Hepatocyte (in vitro differentiated cells): ENCODE measurements at regions not wholly inside any gene's neighbourhood (a gene's known extent, or its start where the extent isn't known, plus 50 kb on each side); places are given as distances from the start of the nearest gene placed in this dataset.

Source experiments
- DNase-seq: peaks from one replicate; pipeline ENCODE4 v3.0.0-alpha.2; 2016; ENCODE audit warnings: low spot score
- H2AFZ ChIP-seq: fragments of 200-600 bp; sonication (generic); 2 replicates; pipeline ENCODE4 v1.6.0; 2016; ENCODE audit warnings: antibody characterized with exemption, mild to moderate bottlenecking
- H3K27ac ChIP-seq: fragments of 200-600 bp; sonication (generic); 2 replicates; pipeline ENCODE4 v1.5.1; 2016; ENCODE audit warnings: mild to moderate bottlenecking
- H3K27me3 ChIP-seq: fragments of 200-600 bp; sonication (generic); 2 replicates; pipeline ENCODE4 v1.6.1; 2016
- H3K36me3 ChIP-seq: fragments of 200-600 bp; sonication (generic); replicated peaks from 2 replicates; pipeline ENCODE4 v1.5.1; 2016; ENCODE audit warnings: low read depth; ENCODE audit not compliant: insufficient read depth
- H3K4me1 ChIP-seq: fragments of 200-600 bp; sonication (generic); 2 replicates; pipeline ENCODE4 v1.5.1; 2016; ENCODE audit warnings: mild to moderate bottlenecking, moderate library complexity; ENCODE audit not compliant: insufficient read depth
- H3K4me2 ChIP-seq: fragments of 200-600 bp; sonication (generic); 2 replicates; pipeline ENCODE4 v1.6.0; 2016
- H3K4me3 ChIP-seq: fragments of 200-600 bp; sonication (generic); 2 replicates; pipeline ENCODE4 v1.5.1; 2016; ENCODE audit warnings: mild to moderate bottlenecking
- H3K79me2 ChIP-seq: fragments of 200-600 bp; sonication (generic); 2 replicates; pipeline ENCODE4 v1.6.0; 2017; ENCODE audit warnings: mild to moderate bottlenecking
- H3K9me2 ChIP-seq: fragments of 200-600 bp; sonication (generic); replicated peaks from 2 replicates; pipeline ENCODE4 v1.6.0; 2017; ENCODE audit warnings: mild to moderate bottlenecking; ENCODE audit not compliant: insufficient read depth
- H3K9me3 ChIP-seq: fragments of 200-600 bp; sonication (generic); 2 replicates; pipeline ENCODE4 v1.5.1; 2016; ENCODE audit warnings: low read depth, mild to moderate bottlenecking
- H4K20me1 ChIP-seq: fragments of 200-600 bp; sonication (generic); 2 replicates; pipeline ENCODE4 v1.6.0; 2016; ENCODE audit warnings: mild to moderate bottlenecking; ENCODE audit not compliant: insufficient read depth, poor library complexity, severe bottlenecking
- CTCF ChIP-seq: fragments of 200-600 bp; sonication (generic); IDR thresholded peaks from 2 replicates; pipeline ENCODE4 v1.5.1; 2016; ENCODE audit warnings: antibody characterized with exemption, mild to moderate bottlenecking; ENCODE audit not compliant: poor library complexity
- EZH2 ChIP-seq: fragments of 200-600 bp; sonication (generic); IDR thresholded peaks from 2 replicates; pipeline ENCODE4 v1.6.1; 2016; ENCODE audit warnings: antibody characterized with exemption, mild to moderate bottlenecking, borderline replicate concordance
- EZH2phosphoT487 ChIP-seq: fragments of 200-600 bp; sonication (generic); IDR thresholded peaks from one replicate; pipeline ENCODE4 v1.6.1; 2018; ENCODE audit warnings: antibody characterized with exemption, mild to moderate bottlenecking, low read depth, moderate library complexity; ENCODE audit not compliant: unreplicated experiment, severe bottlenecking
- WGBS: methylation state at CpG from one replicate; pipeline ENCODE4 v1.1.6; 2016; ENCODE audit warnings: low lambda C conversion rate; ENCODE audit errors: missing lambda C conversion rate; 5-methylcytosine and 5-hydroxymethylcytosine counted together

DNA sequence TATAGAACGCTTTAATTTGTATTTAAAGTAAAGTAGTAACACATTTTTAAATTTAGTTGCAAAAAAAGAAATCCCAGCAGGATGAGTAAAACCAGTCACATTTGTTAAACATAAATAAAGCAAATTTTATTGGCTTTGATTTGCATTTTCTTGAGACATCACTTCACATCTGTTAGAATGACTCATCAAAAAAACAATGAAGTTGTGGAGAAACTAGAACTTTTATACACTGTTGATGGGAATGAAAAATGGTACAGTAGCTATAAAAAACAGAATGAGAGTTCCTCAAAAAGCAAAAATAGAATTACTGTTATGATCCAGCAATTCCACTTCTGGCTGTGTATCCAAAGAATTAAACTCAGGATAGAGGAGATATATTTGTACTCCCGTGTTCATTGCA lies 454.0 kb upstream of the KLHL4 start:
- Histone ChIP-seq H4K20me1 (no peaks in the 10 kb centered on the region), H3K4me1 (no peaks in the 10 kb centered on the region), H2AFZ (no peak overlapping the region), H3K4me3 (no peak overlapping the region), H3K9me2 (no peaks in the 10 kb centered on the region), H3K9me3 (no peaks in the 10 kb centered on the region), H3K27ac (no peak overlapping the region), H3K36me3 (no peaks in the 10 kb centered on the region), H3K27me3 (no peaks in the 10 kb centered on the region), H3K79me2 (no peaks in the 10 kb centered on the region), H3K4me2 (no peak overlapping the region)
- 67% methylated on average over 2 of the region's 2 CpGs for WGBS
- DNase-seq = no peak
- no peak for TF ChIP-seq EZH2
- no peak for TF ChIP-seq EZH2phosphoT487
- no peak for TF ChIP-seq CTCF

DNA sequence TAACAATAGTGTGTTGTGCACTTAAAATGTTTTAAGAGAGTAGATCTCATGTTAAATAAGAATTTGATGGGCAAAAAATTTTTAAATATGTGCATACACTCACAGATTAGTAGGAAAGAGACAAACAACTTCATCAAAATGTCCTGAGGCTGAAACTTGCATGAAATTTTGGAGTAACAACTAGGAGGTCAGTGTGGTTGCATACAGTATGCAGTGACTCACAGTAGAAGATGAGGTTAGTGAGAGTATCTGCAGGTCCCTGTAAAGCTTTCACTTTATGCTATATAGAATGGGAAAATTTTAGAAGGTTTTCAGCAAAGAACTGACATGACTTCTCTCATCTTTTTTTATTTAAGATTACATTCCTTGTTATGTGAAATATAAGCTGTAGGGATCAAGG lies 453.1 kb upstream of the KLHL4 start:
- no peak overlapping the region for H3K27ac ChIP-seq
- H3K4me2 ChIP-seq = no peak overlapping the region
- no peak overlapping the region for H3K4me3 ChIP-seq
- no peak for DNase-seq
- no peaks in the 10 kb centered on the region for H4K20me1 ChIP-seq
- H3K9me2 ChIP-seq = no peaks in the 10 kb centered on the region
- no peaks in the 10 kb centered on the region for H3K79me2 ChIP-seq
- H2AFZ ChIP-seq = no peak overlapping the region
- no peaks in the 10 kb centered on the region for H3K36me3 ChIP-seq
- no peak for TF ChIP-seq CTCF
- no peak for TF ChIP-seq EZH2phosphoT487
- no peak for TF ChIP-seq EZH2
- no peaks in the 10 kb centered on the region for H3K4me1 ChIP-seq
- no peaks in the 10 kb centered on the region for H3K9me3 ChIP-seq
- no peaks in the 10 kb centered on the region for H3K27me3 ChIP-seq

- Histone ChIP-seq H3K4me2 (no peak overlapping the region), H3K9me3 (no peaks in the 10 kb centered on the region), H4K20me1 (no peaks in the 10 kb centered on the region), H3K4me3 (no peak overlapping the region), H3K79me2 (no peaks in the 10 kb centered on the region), H3K36me3 (no peaks in the 10 kb centered on the region), H3K4me1 (no peaks in the 10 kb centered on the region), H3K27ac (no peak overlapping the region), H3K27me3 (no peaks in the 10 kb centered on the region), H2AFZ (no peak overlapping the region), H3K9me2 (no peaks in the 10 kb centered on the region)
- TF ChIP-seq EZH2 (no peak), CTCF (no peak), EZH2phosphoT487 (no peak)
- no peak for DNase-seq
Measured at GRCh38 chrX:87067795-87068369, 449.7 kb upstream of the KLHL4 start.

DNA sequence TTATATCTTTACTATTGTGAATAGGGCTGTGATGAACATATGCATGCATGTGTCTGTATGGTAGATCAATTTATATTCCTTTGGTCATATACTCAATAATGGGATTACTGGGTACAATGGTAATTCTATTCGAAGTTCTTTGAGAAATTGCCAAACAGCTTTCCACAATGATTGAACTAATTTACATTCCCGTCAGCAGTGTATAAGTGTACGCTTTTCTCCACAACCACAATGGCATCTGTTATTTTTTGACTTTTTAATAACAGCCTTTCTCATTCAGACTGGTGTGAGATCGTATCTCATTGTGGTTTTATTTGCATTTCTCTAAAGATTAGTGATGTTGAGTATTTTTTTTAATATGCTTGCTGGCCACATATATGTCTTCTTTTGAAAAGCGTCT lies 439.4 kb upstream of the KLHL4 start:
- Histone ChIP-seq H3K36me3 (no peaks in the 10 kb centered on the region), H3K27ac (no peak overlapping the region), H4K20me1 (no peaks in the 10 kb centered on the region), H3K9me2 (no peaks in the 10 kb centered on the region), H3K9me3 (no peaks in the 10 kb centered on the region), H3K79me2 (no peaks in the 10 kb centered on the region), H3K4me2 (no peak overlapping the region), H3K4me3 (no peak overlapping the region), H2AFZ (no peak overlapping the region), H3K27me3 (no peaks in the 10 kb centered on the region), H3K4me1 (no peaks in the 10 kb centered on the region)
- TF ChIP-seq EZH2 (no peak), CTCF (no peak), EZH2phosphoT487 (no peak)
- WGBS = 75% methylated on average over 5 of the region's 5 CpGs
- DNase-seq = no peak
